Esophagus muscularis mucosa (tissue), 4 donors: ENCODE measurements at regions not wholly inside any gene's neighbourhood (a gene's known extent, or its start where the extent isn't known, plus 50 kb on each side); places are given as distances from the start of the nearest gene placed in this dataset.

Source experiments
- DNase-seq: peaks from one replicate; pipeline ENCODE4 v3.0.0-alpha.2; 2017; ENCODE audit errors: extremely low spot score
- H3K27ac ChIP-seq, 4 donors: fragments of 200-600 bp; sonication (generic); replicated peaks in 1 of 4; 1 replicate in 3 of 4; 2 replicates in 1 of 4; pipeline ENCODE4 v1.5.1; 2016 to 2019; ENCODE audit warnings: mild to moderate bottlenecking in 1 of 4
- H3K27me3 ChIP-seq, 4 donors: fragments of 200-600 bp; sonication (generic); one replicate each; pipeline versions ENCODE4 v1.5.1 to v1.6.0; 2016 to 2019
- H3K36me3 ChIP-seq, 4 donors: fragments of 200-600 bp; sonication (generic); one replicate each; pipeline ENCODE4 v1.5.1; 2016 to 2019
- H3K4me1 ChIP-seq, 4 donors: fragments of 200-600 bp; sonication (generic); one replicate each; pipeline ENCODE4 v1.5.1; 2016 to 2019
- H3K4me3 ChIP-seq, 4 donors: fragments of 200-600 bp; sonication (generic); 1 replicate in 2 of 4; 2 replicates in 2 of 4; pipeline ENCODE4 v1.5.1; 2016 to 2019; ENCODE audit warnings: mild to moderate bottlenecking in 4 of 4, moderate library complexity in 1 of 4
- H3K9me3 ChIP-seq, 4 donors: fragments of 200-600 bp; sonication (generic); 1 replicate in 3 of 4; 2 replicates in 1 of 4; pipeline ENCODE4 v1.5.1; 2016 to 2019
- EP300 ChIP-seq: sonication (generic); formaldehyde crosslinking; IDR thresholded peaks from one replicate; pipeline ENCODE4 v1.6.1; 2017; ENCODE audit warnings: antibody characterized with exemption
- POLR2A ChIP-seq: fragments of 450-650 bp; IDR thresholded peaks from one replicate; pipeline ENCODE4 v1.6.1; 2017; ENCODE audit warnings: antibody characterized with exemption, moderate library complexity, mild to moderate bottlenecking, low read depth
- POLR2AphosphoS5 ChIP-seq, 2 donors: sonication (generic); formaldehyde crosslinking; IDR thresholded peaks; one replicate each; pipeline ENCODE4 v1.6.1; 2017; ENCODE audit warnings: antibody characterized with exemption in 2 of 2
- WGBS: methylation state at CpG from one replicate; pipeline ENCODE4 v1.1.5; 2018; 5-methylcytosine and 5-hydroxymethylcytosine counted together
- intact Hi-C: fragments of 100-400 bp; cut with DNase I; formaldehyde crosslinking; loops from one replicate; pipeline ENCODE4 v1.15.1; 2023
- TF ChIP-seq, protein P1 (sequence below), 3 experiments: fragments of 200-600 bp in 2 of 3; fragments of 450-650 bp in 1 of 3; sonication (generic) in 2 of 3; IDR thresholded peaks; one replicate each; pipeline ENCODE4 v1.5.1; 2017 to 2019; ENCODE audit warnings: antibody characterized with exemption in 3 of 3, mild to moderate bottlenecking in 2 of 3, moderate library complexity in 1 of 3

GRCh38 chr12:41795051-41795600 is 349.5 kb downstream of the GXYLT1 start:
- Histone ChIP-seq H3K4me3 (no peak overlapping the region), H3K4me1 (peaks cover 3 to 15% (median 10%) of the 10 kb centered on the region in 4 donors), H3K27ac (no peak overlapping the region), H3K36me3 (no peaks in the 10 kb centered on the region), H3K27me3 (no peaks in the 10 kb centered on the region), H3K9me3 (peaks cover 0 to 7% (median 2%) of the 10 kb centered on the region in 4 donors)
- intact Hi-C loops: no loop called here
- no peak for TF ChIP-seq EP300
- no peak for TF ChIP-seq POLR2A
- no peak for TF ChIP-seq POLR2AphosphoS5 (IDR thresholded peaks at IDR 0.05)
- TF ChIP-seq, protein P1, sequence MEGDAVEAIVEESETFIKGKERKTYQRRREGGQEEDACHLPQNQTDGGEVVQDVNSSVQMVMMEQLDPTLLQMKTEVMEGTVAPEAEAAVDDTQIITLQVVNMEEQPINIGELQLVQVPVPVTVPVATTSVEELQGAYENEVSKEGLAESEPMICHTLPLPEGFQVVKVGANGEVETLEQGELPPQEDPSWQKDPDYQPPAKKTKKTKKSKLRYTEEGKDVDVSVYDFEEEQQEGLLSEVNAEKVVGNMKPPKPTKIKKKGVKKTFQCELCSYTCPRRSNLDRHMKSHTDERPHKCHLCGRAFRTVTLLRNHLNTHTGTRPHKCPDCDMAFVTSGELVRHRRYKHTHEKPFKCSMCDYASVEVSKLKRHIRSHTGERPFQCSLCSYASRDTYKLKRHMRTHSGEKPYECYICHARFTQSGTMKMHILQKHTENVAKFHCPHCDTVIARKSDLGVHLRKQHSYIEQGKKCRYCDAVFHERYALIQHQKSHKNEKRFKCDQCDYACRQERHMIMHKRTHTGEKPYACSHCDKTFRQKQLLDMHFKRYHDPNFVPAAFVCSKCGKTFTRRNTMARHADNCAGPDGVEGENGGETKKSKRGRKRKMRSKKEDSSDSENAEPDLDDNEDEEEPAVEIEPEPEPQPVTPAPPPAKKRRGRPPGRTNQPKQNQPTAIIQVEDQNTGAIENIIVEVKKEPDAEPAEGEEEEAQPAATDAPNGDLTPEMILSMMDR (IDR thresholded peaks at IDR 0.05): no peak
- 29% methylated on average over 8 of the region's 8 CpGs for WGBS
- DNase-seq: no peak

DNA sequence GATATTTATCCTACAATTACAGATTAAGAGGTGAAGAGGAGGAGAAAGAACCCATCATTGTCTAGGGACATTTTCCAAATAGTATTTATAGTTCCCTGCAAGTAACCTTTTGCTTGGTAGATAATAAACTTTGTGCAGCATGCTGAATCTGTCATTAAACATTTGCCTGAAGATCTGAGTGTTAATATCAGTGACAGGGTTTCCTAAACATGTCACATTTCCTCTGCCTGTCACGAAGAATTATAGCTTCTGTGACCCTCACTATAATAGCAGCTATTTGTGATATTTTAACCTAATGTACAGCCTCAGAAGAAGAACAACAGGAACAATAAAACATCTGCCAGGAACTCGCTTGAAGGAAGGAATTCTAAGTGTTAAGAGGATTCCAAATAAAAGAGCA is 350.3 kb downstream of the GXYLT1 start:
- peaks cover 0 to 7% (median 2%) of the 10 kb centered on the region in 4 donors for H3K9me3 ChIP-seq
- no peaks in the 10 kb centered on the region for H3K27me3 ChIP-seq
- intact Hi-C loops: no loop called here
- TF ChIP-seq POLR2AphosphoS5 (IDR thresholded peaks at IDR 0.05) (no peak), EP300 (no peak), POLR2A (no peak)
- TF ChIP-seq, protein P1 (IDR thresholded peaks at IDR 0.05): no peak
- no peak overlapping the region for H3K4me3 ChIP-seq
- H3K4me1 ChIP-seq: peaks cover 3 to 15% (median 10%) of the 10 kb centered on the region in 4 donors
- no peak overlapping the region for H3K27ac ChIP-seq
- DNase-seq: no peak
- no peaks in the 10 kb centered on the region for H3K36me3 ChIP-seq
- WGBS: 44% methylated on average over 2 of the region's 2 CpGs

DNA sequence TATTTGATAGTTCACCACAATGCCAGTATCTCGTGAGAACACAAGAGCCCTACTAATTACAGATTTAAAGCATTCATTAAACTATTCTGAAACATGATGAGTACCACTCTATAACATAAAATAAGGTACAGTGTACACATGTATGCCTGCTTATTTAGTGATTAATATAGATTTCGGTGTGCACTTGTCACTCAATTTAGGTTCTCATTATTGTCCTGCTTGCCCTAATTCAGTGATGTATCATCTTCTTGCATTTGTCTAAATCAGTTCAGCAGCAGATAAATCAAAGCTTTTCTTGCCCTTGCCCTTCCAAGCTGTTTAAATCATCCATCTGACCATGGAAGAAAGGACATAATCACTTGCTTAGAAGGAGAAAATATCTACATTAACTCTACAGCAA is 359.7 kb downstream of the GXYLT1 start:
- H3K27me3 ChIP-seq: no peaks in the 10 kb centered on the region
- no peak overlapping the region for H3K27ac ChIP-seq
- no peaks in the 10 kb centered on the region for H3K4me1 ChIP-seq
- WGBS: 91% methylated on average over 2 of the region's 2 CpGs
- no peak overlapping the region for H3K4me3 ChIP-seq
- TF ChIP-seq, protein P1 (IDR thresholded peaks at IDR 0.05): no peak
- DNase-seq: peak; percentile 7
- no peaks in the 10 kb centered on the region for H3K9me3 ChIP-seq
- intact Hi-C loops: no loop called here
- H3K36me3 ChIP-seq: no peaks in the 10 kb centered on the region

GRCh38 chr12:41778934-41779333 is 365.7 kb downstream of the GXYLT1 start:
- Histone ChIP-seq H3K27ac (no peak overlapping the region), H3K36me3 (no peaks in the 10 kb centered on the region), H3K9me3 (no peaks in the 10 kb centered on the region), H3K4me1 (no peaks in the 10 kb centered on the region), H3K4me3 (no peak overlapping the region), H3K27me3 (no peaks in the 10 kb centered on the region)
- 66% methylated on average over 2 of the region's 2 CpGs for WGBS
- DNase-seq: no peak
- intact Hi-C loops: no loop called here
- TF ChIP-seq, protein P1 (IDR thresholded peaks at IDR 0.05): no peak
- TF ChIP-seq EP300 (no peak), POLR2AphosphoS5 (IDR thresholded peaks at IDR 0.05) (no peak), POLR2A (no peak)

DNA sequence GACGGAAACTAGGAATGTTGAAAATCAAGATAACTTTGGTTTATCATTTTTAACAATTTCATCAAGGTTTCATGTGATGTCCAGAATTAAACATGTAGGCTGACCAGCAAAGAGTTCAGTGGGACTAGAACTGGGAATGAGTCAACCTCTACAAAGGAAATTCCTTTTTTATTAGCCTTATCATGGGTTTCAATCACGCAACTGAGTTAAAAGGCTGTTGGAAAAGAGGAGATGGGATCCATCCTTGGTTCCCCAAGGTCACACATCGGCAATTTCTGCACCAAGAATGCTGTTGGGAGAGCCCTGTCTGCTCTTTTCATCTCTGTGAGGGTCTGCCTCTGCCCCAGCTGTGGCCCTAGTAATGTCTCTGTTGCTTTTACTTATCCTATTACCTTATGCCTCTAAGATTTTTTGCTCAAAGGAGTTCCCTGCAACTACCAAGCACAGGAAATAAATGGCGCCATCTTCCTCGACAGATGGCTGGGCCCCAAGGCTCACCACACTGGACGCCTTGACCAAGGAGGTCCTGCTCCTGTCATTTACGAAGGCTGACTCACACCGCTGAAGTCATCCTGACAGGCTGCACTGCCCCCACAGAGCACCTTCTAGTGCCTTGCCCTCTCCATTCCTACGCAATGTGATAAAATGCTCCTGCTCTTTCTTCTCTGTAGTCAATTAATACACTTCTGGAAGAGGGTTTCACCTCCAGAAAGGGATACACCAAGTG is 367.4 kb downstream of the GXYLT1 start:
- Histone ChIP-seq H3K9me3 (no peaks in the 10 kb centered on the region), H3K4me1 (no peaks in the 10 kb centered on the region), H3K4me3 (no peak overlapping the region), H3K36me3 (no peaks in the 10 kb centered on the region), H3K27me3 (no peaks in the 10 kb centered on the region), H3K27ac (no peak overlapping the region)
- no peak for TF ChIP-seq POLR2A
- no peak for TF ChIP-seq EP300
- TF ChIP-seq, protein P1 (IDR thresholded peaks at IDR 0.05): no peak
- TF ChIP-seq POLR2AphosphoS5 (IDR thresholded peaks at IDR 0.05): no peak
- intact Hi-C loops: no loop called here
- 73% methylated on average over 9 of the region's 9 CpGs for WGBS
- DNase-seq: no peak
